Activated naive CD4-positive, alpha-beta T cell treated with anti-CD3 and anti-CD28 coated beads, Interleukin-2, amount 50 U/mL, for 16 hours (primary cell): ENCODE measurements at regions not wholly inside any gene's neighbourhood (a gene's known extent, or its start where the extent isn't known, plus 50 kb on each side); places are given as distances from the start of the nearest gene placed in this dataset.

Experiments
- DNase-seq: peaks from one replicate; pipeline ENCODE4 v3.0.0-alpha.2; 2020

DNA sequence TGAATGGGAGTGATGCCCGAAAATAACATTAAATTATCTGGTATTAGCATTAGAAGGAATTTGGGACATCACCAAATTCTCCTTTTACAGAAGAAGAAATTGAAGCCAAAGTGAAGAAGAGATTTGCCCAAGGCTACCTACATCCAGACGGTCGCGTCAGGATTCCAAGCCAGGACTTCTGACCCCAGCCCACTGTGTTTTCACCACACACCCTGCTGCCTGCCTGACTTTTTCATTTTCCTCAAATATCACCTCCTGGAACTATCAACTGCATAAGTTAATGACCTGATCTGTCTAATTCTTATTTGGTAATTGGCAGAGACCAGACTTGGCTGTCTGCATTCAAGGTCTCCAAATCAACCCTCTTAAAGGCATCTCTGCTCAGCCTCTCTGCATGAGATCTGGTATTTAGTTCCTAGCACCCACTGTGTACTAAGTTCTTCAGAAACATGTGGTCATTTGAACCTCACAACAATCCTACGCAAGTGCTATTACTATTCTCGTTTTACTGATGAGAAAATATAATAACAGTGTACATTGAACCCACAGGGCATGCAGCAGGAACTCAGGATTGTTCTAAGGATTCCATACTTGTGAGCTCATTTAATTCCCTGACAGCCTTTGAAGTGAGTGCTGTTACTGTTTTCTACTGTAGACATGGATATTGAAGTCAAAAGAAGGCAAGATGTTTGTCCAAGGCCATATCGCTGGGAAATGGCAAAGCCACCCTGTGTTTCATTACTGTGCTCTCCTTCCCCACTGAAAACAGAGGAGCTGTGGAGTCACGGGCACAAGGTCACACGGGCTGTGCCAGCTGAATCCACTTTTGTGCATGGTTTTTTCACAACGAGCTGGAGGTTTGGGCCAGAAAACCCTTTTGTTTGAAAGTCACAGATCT, 195.2 kb upstream of the C1QTNF7 start:
- DNase-seq: no peak

DNA sequence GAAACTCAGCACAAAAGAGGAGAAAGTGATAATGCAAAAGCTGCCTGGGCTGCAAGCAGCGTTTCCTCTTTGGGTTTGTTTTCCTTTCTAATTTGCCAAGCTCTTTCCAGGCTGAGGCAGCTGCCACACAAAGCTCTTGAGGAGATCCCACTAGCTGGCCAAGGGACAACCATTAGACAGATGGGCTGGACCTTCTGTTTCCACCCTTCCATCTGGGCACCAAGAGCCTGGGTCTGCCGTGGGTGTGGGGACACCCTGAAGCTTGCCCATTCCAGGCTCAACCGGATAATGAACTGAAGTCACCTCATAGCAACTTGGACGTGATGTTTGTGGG, 194.6 kb upstream of the C1QTNF7 start:
- no peak for DNase-seq

DNA sequence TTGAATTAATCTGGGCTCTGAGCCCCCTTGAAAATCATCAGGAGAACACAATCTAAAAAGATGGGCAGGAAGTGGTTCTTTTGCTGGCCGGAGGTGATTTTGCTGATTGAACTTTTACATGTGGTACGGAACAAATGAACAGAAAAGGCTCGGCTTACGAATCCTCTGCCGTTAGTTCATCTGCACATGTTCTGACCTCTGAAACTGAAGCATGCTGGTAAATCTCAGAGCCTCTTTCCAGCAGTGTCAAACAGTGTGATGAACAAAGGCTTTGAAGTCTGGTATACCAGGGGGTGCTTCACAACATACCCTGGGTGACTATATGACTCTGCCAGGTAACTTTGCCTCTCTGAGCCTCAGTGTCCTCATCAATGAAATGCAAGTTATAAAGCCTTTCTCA, 194.2 kb upstream of the C1QTNF7 start:
- no peak for DNase-seq

DNA sequence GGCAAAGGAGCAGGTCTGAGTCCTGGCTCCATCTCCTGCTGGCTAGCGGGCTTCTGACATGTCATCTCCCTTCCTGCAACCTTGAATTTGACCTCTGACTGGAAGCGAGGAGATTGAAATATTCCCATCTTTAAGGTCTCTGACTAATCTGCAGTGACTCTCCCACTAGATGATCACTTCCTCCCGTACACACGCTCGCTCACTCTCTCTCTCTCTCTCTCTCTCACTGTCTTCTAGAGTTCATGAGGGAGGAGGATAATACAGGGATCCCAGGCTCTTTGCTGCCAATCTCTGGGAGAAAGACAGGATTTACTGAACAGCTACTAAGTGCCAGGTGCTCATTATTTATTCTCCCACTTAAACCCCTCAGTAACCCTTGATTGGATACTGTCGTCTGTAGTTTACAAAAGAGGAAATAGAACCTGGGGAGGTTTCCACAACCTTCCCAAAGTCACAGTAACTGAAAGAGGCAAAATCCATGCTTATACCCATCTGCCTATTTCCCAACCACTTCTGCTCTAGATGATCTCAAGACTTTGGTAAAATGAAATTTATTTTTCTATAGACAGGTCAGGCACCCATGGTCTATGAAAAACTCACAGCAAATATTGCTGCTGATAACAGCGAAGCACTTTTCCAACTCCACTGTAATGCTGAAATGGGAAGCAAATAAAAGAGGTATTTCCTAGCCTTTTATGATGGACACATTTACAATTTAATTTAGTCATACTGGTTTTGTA, 193.5 kb upstream of the C1QTNF7 start:
- no peak for DNase-seq

DNA sequence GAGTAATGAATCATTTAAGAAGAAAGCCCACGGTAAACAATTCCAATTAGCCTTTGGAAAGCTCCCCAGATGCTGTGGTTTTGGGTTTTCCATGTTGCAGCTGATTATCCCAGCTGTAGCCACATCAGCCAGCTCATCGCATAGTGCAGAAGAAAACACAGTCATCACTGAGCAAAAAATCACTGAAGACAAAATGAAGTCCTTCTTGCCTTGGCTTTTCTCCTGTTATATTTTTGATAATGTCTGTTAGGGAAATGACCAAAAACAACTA, 193.0 kb upstream of the C1QTNF7 start:
- no peak for DNase-seq

DNA sequence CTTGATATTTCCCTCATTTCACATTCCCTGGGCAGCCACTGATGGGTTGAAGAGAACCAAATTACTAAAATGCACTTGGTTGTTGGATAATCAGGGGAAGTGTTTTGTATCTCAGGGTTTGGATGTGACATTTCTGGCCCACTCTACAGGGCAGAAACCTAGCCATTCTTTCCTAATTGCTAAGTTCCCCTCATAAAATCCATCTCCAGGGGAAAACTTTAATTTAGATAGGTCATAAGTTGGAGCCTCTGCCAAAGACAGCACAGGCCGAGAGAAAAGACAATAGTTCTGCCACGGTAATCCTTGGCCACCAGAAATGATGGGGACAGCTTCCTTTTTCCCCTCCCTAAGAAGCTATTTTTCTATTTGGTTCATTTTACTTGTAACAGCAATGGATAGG, 192.7 kb upstream of the C1QTNF7 start:
- DNase-seq: no peak

DNA sequence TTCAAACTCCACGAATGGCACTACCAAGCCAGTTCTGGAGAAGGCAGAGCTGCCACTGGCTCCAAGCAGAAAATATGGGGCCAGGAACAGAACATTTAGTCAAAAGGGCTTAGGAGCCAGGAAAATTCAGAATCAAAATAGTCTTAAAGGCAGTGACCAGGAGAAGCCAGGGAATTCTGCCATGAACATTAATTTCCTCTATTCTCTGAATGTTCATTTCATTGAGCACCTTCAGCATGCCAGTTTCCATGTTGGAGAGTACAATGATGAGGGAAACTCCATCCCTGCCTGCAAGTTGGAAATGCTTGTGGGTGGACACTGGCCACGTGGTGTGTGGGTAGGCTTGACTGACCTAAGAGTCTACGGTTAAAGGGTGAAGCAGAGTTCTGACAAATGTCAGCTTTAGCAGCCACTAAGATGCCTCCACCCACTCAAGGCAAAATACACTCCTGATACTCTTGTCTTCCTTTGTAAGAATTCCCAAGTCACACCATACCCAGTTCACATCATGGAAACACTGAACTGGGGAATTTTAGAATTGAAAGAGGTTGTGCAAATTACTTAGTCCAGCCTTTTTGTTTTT, 190.1 kb upstream of the C1QTNF7 start:
- DNase-seq: no peak

DNA sequence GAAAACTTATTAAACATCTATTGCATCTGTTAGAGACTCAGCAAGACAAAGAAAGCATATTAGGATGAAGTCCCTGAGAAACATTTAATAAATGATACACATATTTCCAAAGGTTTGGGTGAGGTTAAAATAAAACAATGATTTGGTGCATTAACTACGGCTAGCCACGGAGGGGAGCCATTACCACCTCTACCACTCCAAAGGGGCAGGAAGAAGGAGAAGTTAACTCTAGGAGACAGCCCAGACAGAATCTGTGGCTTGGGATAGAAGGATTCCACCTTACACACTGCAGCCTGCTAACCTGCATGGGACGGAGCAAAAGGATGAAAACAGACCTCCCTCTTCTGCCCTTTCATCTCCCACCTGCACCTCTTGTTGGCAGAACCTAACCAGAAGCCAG, 189.1 kb upstream of the C1QTNF7 start:
- DNase-seq: no peak

DNA sequence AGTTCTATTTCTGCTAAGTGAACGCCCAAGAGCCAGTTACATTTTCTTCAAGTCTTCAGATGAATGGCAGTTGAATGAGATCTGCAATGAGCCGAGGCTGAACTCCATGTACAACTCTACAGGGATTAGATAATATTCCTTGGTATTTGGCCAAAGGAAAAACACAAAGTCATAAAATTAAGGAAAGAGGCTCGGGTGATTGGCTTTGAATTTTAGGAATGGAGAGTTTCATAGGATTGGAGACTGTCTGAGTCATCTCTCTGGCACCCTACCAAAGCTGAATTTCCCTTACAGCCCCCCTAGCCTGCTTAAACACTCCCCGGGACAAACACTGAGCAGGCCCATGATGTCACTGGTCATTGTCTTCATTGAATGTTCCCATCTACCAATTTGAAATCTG, 188.0 kb upstream of the C1QTNF7 start:
- no peak for DNase-seq

DNA sequence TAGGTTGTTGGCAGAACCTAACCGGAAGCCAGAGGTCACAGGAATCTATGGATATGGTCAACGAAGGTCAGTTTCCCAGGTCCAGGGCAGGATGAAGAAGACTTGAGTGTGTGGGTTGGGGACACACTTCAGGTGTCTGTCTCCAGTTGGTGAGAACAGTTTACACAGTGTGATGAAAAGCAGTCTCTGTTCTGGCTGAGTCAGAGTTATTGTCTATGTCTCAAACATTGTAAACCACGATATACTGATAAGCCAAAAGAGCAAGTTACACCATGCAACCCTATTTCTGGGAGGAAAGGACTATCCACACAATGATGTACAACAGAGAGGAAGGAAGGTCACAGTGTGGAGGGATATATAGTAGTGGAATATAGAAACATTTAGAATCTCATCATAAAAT, 187.1 kb upstream of the C1QTNF7 start:
- no peak for DNase-seq

DNA sequence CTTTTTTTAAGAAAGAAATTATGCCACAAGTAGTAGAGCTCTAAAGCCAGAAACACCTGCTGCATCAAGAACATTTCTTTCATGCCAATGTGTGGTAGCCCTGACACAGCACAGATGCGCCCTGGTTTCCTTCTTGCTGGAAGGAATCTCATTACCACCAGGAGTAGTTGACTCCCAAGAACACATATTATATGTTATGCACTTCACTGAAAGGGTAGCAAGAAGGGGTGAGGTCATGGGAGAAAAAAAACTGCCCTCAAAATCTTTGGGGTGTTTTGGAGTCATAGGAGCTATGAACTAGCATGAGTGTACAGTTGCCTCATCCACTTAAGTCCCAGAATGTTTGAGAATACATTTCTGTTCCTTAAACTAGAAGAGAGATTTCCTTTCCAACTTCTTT, 185.8 kb upstream of the C1QTNF7 start:
- no peak for DNase-seq

DNA sequence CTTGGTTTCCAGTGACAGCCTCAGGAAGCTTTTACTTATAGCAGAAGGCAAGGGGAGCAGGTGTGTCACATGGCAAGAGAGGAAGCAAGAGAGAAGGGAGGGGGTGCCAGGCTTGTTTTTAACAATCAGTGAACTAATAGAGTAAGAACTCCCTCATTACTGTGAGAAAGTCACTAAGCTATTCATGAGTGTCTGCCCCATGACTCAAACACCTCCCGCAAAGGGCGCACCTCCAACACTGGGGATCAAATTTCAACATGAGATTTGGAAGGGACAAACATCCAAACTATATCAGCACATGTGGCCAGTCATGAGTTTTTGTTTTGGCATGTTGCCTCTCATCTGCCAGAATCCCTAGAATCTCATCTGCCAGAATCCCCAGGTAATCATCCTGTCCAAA, 183.5 kb upstream of the C1QTNF7 start:
- DNase-seq: no peak

DNA sequence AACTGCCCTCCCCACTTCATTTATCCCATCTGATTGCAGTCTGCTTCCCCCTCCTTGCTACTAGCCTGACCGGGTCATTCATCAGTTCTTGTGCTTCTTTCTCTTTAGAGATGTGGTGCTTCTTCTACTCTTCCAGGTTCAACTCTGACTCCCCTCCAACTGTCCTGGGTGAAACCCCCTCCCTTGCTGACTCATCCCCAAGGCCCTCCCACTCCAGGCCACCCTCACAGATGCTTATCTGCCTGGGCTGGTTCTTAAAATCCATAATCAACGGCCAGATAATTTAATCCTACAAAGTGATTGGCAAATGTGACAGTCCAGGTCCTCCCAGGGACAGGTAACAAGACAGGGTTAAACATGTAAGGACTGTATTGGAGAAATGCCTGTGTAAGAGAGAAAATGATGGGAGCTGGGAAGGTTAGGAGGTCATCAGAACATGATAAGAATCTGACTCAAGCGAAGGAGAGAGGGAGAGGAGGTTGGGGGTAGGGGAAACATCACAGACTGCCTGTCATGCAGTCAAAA, 182.8 kb upstream of the C1QTNF7 start:
- DNase-seq: no peak

DNA sequence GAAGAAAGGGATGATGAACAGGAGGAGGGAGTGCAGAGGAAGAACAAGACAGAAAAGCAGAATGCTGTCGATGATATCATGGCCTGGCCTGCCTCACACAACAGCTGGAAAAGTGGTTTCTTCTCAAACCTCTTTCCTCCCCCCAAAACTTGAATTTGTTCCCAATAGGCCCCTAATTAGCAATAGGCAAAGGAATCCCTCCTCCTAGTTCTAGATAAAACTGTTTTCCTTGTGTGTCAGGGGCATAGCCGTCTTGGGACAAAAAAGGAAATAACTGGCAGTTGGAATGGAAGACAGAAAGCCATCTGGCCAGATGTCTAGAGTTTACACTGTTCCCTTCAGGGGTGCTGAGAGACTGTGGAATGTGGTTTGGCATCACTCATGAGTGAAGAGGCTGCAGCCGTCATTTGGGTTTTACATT, 177.8 kb upstream of the C1QTNF7 start:
- no peak for DNase-seq

DNA sequence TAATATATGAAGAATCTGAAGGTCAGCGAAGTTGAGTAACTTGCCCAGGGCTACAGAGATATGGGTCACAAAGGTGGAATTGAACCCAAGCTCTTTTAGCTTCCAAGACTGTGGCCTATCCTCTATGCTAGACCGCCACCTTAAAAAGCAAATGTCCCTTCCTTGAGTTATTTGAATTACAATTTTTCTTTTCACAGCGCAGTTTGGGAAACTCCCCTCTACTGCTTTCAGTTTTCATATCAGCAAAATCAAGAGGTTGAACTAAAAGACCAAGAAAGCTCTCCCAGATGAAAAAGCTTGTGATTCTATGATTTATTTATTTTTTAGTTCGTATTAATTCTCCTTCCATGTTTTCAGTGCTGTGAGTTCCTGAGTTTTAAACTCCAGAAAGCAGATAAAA, 174.5 kb upstream of the C1QTNF7 start:
- DNase-seq: no peak

DNA sequence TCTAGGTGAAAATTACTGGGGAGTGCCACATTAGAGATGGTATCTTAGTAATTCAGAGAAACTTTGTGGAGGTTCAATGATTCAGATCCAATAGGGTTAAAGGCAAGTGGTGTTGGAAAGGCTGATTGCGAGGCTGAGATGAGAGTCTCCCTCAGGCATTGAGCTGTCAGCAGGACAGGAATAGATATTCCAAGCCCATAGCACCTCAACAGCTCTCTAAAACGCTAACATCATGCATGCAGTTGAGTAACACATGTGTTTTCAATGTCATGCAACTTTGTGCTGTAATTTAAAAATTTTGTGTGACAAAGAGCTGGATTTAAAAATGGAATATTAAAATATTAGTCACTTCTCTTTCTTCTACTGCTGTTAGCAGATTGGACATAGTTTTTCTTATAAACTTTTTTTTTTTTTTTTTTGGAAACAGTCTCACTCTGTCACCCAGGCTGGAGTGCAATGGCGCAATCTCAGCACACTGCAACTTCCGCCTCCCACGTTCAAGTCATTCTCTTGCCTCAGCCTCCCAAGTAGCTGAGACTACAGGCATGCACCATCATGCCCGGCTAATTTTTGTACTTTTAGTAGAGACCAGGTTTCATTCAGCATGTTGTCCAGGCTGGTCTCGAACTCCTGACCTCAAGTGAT, 173.5 kb upstream of the C1QTNF7 start:
- DNase-seq: no peak

DNA sequence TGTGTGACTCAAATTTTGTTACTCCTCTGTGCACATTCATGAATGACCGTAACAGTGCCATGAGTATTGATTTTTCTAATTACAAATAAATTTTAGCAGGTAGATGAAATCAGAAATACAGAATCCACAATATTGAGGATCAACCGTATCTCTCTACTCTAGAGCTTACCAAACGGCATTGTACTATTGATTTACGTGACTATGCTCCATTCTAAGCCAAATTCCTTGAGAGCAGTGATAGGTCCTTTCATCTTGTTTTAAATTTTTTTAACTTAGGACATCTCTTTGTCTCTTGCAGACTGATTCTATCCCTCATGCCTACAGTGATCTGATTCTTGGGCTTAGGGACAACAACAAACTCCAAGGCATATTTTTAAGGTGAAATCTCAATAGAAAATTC, 172.3 kb upstream of the C1QTNF7 start:
- DNase-seq: no peak

DNA sequence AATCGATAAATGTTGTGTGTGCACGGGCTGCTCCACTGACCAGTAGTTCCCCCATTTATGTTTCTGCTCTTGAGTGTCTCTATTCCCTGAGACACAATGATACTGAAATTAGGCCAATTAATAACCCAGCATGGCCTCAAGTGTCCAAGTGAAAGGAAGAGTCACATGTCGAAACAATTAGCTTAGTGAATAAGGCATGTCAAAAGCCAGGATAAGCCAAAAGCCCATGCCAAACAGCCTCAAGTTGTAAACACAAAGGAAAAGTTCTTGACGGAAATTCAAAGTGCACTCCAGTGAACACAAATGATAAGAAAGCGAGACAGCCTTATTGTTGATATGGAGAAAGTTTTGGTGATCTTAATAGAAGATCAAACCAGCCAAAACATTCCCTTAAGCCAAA, 167.1 kb upstream of the C1QTNF7 start:
- DNase-seq: no peak

DNA sequence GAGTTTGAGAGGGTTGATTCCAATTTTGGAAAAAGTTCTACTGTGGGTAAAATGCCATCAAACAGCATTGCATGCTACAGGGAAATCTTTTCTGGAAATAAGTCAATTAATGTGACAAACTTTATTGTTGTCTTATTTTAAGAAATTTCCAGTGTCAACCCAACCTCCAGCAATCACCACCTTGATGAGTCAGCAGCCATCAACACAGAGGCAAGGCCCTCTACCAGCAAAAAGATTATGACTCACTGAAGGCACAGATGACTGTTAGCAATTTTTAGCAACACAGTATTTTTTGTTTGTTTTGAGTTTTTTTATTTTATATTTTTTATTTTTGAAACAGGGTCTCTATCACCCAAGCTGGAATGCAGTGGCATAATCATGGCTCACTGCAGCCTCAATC, 165.4 kb upstream of the C1QTNF7 start:
- peak; percentile 14 for DNase-seq

DNA sequence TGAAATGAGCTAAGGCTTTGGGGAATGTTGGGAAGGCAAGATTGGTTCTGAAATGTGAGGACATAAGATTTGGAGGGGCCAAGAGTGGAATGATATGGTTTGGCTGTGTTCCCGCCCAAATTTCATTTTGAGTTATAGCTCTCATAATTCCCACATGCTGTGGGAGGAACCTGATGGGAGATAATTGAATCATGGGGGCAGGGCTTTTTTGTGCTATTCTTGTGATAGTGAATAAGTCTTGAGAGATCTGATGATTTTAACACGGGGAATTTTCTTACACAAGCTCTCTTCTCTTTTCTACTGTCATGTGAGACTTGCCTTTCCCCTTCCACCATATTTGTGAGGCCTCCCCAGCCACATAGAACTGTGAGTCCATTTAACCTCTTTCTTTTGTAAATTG, 157.6 kb upstream of the C1QTNF7 start:
- DNase-seq: no peak

DNA sequence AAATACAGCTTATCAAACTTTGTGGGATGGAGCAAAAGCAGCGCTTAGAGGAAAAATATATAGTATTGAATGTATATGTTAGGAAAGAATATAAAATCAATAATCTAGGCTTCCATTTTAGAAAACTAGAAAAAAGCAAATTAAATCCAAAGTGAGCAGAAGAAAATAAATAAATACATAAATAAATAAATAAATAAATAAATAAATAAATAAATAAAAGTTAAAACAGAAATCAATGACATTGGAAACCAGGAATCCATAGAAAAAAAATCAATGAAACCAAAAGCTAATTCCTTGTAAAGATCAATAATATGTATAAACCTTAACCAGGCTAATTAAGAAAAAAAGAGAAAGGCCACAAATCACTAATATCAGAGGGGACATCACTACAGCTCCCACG, 141.8 kb upstream of the C1QTNF7 start:
- DNase-seq: no peak

DNA sequence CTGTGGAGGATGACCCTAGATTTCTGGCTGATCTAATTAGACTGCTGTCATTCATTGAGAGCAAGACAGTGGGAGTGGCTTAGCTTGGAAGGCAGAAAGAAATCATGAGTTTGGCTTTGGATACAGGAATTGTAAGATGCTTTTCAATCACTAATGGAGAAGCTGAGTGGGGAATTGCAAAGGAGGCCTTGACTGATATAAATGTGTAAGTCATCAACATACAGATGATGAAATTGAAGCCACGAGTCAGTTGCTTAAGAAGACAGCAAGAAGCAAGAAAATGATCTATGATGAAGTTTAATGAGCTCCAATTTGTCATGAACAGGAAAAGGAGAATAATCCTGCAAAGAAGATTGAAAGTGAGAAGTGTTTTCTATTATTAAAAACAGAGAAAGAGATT, 136.7 kb upstream of the C1QTNF7 start:
- DNase-seq: no peak

DNA sequence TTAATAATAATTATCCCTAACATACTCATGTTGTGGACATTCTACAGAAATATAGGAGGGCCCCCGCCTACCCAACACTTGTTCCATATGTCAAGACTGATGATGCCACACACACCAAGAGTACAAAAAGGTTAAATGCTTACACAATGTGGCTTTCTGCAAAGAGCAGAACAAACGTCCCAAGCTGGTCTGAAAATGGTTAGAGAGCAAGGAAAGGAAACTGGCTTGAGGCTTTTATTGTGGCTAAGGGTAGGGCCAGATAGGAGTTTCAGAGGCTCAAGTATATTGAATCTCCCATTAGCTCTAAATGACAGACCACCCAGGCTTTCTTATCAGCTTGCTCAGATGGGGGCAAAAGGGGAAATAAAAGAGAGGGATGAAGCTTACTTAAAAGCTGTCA, 134.1 kb upstream of the C1QTNF7 start:
- DNase-seq: no peak

DNA sequence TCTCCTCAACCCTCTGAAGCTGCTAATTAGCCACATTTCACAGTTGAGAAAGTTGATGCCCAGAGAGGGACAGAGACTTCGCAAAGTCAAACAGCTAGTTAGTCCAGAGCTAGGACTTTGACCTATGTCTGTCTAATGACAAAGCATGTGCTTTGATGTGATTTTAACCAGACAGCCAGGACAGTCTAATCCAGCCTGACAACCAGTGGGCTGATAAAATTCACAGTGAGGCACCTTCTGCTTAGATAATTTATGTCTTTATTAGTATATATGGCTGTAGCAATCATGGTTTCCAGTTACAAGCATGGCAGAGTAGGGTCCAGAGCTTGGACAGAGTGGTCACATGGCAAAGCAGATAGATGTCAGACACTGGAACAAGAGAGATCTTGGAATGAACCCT, 133.6 kb upstream of the C1QTNF7 start:
- no peak for DNase-seq
